ENCODE measurements at regions not wholly inside any gene's neighbourhood (a gene's known extent, or its start where the extent isn't known, plus 50 kb on each side); places are given as distances from the start of the nearest gene placed in this dataset.

DNA sequence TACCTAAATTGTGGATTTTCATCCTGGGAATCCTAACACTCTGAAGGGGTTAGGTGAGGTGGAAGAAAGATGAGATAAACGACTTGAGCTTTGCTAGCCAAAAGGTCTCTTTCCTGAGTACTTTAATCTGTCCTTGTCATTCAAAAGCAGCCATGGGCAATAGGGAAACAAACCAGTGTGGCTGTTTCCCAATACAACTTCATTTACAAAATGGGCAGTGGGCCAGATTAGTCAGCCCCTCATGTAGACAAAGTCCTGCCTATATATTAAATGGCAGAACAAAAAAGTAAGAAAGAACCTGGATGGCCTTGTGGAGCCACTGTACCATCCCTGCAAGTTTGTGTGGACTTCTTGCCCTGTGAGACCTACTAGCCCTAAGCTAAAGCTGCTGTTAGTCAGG, 51.0 kb upstream of the NFIL3 start:
- H3K27me3 ChIP-seq (ENCODE audit: control insufficient read depth in 1 of 2, insufficient read depth in 2 of 2, low read length in 1 of 2) = no peaks in the 10 kb centered on the region
- intact Hi-C loops (cut with DNase I) = no loop called here
- no peak overlapping the region for H3K27ac ChIP-seq (ENCODE audit: low read depth in 1 of 2, low read length in 2 of 2)
- H3K4me3 ChIP-seq (ENCODE audit: low read length in 2 of 2) = no peak overlapping the region
- ATAC-seq (ENCODE audit: low FRiP score) (no peak), DNase-seq (no peak)
- H3K4me1 ChIP-seq (ENCODE audit: control insufficient read depth in 1 of 2, insufficient read depth in 2 of 2, low read length in 2 of 2) = no peaks in the 10 kb centered on the region
- peaks cover 2% of the 10 kb centered on the region for H3K9me3 ChIP-seq (ENCODE audit: control insufficient read depth, low read length)
- H3K36me3 ChIP-seq (ENCODE audit: control insufficient read depth in 1 of 2, insufficient read depth in 2 of 2, low read length in 1 of 2) = no peaks in the 10 kb centered on the region
- WGBS, 2 donors = 37 to 55% methylated on average over 1 of the region's 1 CpG

Measured in aorta (tissue), 5 donors.